RCC 7860 (cell line): ENCODE measurements at regions not wholly inside any gene's neighbourhood (a gene's known extent, or its start where the extent isn't known, plus 50 kb on each side); places are given as distances from the start of the nearest gene placed in this dataset.
"Not testable (repeated sequence)": the region's sequence is repeated elsewhere in the genome, so short reads cannot be mapped to it uniquely, and the experiment has no call there.

ENCODE experiments used
- DNase-seq: peaks from one replicate; pipeline ENCODE4 v3.0.0-alpha.2; 2015; ENCODE audit warnings: low spot score
- FAIRE-seq: peaks from 2 replicates; lab custom pipeline; 2012; peaks lifted over from hg19 to GRCh38; lab: Jason Lieb, UNC

- DNase-seq, FAIRE-seq: not testable (repeated sequence)
Measured at GRCh38 chr12:14032191-14032590, 50.8 kb upstream of the GRIN2B start.

GRCh38 chr12:14043776-14044175, 62.4 kb upstream of the GRIN2B start:
- FAIRE-seq (no peak), DNase-seq (no peak)

GRCh38 chr12:14048941-14049545, 67.6 kb upstream of the GRIN2B start:
- FAIRE-seq (no peak), DNase-seq (no peak)

GRCh38 chr12:14057895-14058294, 76.5 kb upstream of the GRIN2B start:
- FAIRE-seq (no peak), DNase-seq (no peak)

GRCh38 chr12:14058717-14059116, 77.3 kb upstream of the GRIN2B start:
- no peak for FAIRE-seq
- DNase-seq, result no peak

GRCh38 chr12:14059548-14059947, 78.1 kb upstream of the GRIN2B start:
- DNase-seq, result no peak
- no peak for FAIRE-seq

- DNase-seq (no peak), FAIRE-seq (no peak)
Measured at GRCh38 chr12:14065616-14066015, 84.2 kb upstream of the GRIN2B start.

GRCh38 chr12:14066021-14066420, 84.6 kb upstream of the GRIN2B start:
- FAIRE-seq (no peak), DNase-seq (peak; percentile 38)

GRCh38 chr12:14068961-14069360, 87.6 kb upstream of the GRIN2B start:
- FAIRE-seq (no peak), DNase-seq (no peak)

- no peak for FAIRE-seq
Measured at GRCh38 chr12:14071833-14072232, 90.4 kb upstream of the GRIN2B start.

GRCh38 chr12:14072987-14073386, 91.6 kb upstream of the GRIN2B start:
- FAIRE-seq (no peak), DNase-seq (no peak)

More at GRCh38 chr12:14071833-14072232, 90.4 kb upstream of the GRIN2B start:
- no peak for DNase-seq

- FAIRE-seq (no peak), DNase-seq (no peak)
Measured at GRCh38 chr12:14075797-14076393, 94.5 kb upstream of the GRIN2B start.

GRCh38 chr12:14076538-14076937, 95.1 kb upstream of the GRIN2B start:
- FAIRE-seq (no peak), DNase-seq (no peak)

GRCh38 chr12:14086838-14087237, 105.4 kb upstream of the GRIN2B start:
- FAIRE-seq, result no peak
- no peak for DNase-seq

- DNase-seq (no peak), FAIRE-seq (no peak)
Measured at GRCh38 chr12:14099994-14100393, 118.6 kb upstream of the GRIN2B start.

GRCh38 chr12:14101556-14101955, 120.2 kb upstream of the GRIN2B start:
- DNase-seq, FAIRE-seq: not testable (repeated sequence)

GRCh38 chr12:14111230-14111865, 129.9 kb upstream of the GRIN2B start:
- FAIRE-seq (no peak), DNase-seq (no peak)

- FAIRE-seq (no peak), DNase-seq (no peak)
Measured at GRCh38 chr12:14113031-14113430, 131.6 kb upstream of the GRIN2B start.

- FAIRE-seq (no peak), DNase-seq (no peak)
Measured at GRCh38 chr12:14126692-14127091, 145.3 kb upstream of the GRIN2B start.

GRCh38 chr12:14129611-14130195, 148.3 kb upstream of the GRIN2B start:
- FAIRE-seq (no peak), DNase-seq (no peak)

GRCh38 chr12:14135996-14136395, 154.6 kb upstream of the GRIN2B start:
- FAIRE-seq, result no peak
- no peak for DNase-seq

GRCh38 chr12:14138495-14138894, 157.1 kb upstream of the GRIN2B start:
- FAIRE-seq (no peak), DNase-seq (no peak)
